Hematopoietic multipotent progenitor cell treated with erythropoietin and hydrocortisone succinate and interleukin-3 and kit ligand, for 8 days (in vitro differentiated cells): ENCODE measurements at regions not wholly inside any gene's neighbourhood (a gene's known extent, or its start where the extent isn't known, plus 50 kb on each side); places are given as distances from the start of the nearest gene placed in this dataset.
"Not testable (repeated sequence)": the region's sequence is repeated elsewhere in the genome, so short reads cannot be mapped to it uniquely, and the experiment has no call there.

Experiments
- DNase-seq: peaks from one replicate; pipeline ENCODE4 v3.0.0-alpha.2; 2015

DNA sequence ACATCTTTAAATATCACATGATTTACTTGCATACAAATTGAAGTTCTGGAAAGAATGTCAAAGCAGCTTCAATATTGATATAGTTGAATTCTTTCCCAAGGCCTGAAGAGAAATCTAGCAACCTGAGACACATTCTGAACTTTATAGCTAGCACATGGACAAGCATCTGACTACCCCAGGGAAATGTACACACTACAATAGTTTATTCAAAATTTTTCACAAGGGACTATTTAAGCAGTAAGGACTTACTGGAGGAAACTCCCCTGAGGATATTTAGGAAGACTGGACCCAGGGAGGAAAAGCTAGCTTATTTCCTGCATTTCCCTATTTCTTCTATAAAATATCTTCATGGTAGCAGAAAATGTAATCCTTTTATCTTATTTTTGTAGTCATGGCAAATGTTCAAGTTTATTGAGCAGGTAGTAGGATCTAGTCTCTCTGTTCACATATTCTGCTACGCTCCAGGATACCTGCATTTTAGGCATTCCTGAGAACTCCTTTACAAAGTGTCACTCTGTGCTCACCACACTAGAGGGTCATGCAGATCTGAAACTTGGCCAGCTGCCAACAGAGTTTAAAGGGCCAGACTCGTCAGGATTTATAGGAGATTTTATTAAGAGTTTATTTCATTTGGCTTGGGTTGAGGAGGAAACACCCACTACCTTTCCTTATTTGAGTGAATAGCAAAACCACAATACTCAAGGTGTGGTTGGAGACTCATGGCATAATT, 348.4 kb upstream of the FTMT start:
- DNase-seq = peak; percentile 16

DNA sequence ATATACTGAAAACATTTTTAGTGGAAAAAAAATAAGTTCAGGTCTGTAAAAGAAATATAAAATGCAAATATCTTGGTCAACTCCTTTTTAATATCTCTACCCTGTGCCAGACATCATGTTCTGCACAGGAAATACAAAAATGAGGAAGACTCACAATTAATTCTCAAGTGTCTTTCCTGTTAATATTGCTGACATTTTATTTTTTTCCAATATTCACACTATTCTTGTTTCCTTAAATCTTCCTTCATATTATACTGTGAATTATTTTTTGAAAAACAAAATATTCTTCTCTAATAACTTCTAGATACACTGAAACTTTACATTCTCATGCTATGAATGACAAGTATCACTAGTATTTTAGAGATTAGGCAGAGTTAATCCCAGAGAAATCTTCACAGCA, 334.7 kb upstream of the FTMT start:
- no peak for DNase-seq

DNA sequence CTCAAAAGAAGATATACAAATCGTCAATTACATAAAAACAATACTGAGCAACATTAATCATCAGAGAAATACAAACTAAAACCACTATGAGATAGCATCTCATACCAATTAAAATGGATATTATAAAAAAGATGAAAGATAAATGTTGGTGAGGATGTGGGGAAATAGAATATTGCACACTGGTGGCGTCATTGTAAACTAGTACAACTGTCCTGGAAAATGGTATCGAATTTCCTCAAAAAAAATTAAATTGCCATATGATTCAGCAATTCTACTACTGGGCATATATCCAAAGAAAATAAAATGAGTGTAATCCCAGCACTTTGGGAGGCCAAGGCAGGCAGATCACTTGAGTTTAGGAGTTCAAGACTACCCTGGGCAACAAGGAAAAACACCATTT, 326.0 kb upstream of the FTMT start:
- DNase-seq = no peak

DNA sequence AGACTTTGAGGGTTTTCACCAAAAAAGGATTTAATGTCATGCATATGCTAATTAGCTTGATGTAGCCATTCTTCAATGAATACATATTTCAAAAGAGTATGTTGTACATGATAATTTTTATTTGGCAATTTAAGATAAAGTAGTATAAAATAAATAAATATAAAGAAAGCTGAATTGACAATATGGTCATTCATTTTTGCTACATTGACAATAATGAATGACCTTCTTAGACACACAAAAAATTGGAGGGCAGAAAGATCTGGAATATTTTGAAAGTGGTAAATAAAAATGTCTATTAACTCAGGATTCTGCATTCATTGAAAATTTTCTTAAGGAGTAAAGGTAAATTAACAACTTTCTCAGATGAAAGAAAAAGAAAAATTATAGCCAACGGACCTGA, 324.8 kb upstream of the FTMT start:
- DNase-seq = no peak

DNA sequence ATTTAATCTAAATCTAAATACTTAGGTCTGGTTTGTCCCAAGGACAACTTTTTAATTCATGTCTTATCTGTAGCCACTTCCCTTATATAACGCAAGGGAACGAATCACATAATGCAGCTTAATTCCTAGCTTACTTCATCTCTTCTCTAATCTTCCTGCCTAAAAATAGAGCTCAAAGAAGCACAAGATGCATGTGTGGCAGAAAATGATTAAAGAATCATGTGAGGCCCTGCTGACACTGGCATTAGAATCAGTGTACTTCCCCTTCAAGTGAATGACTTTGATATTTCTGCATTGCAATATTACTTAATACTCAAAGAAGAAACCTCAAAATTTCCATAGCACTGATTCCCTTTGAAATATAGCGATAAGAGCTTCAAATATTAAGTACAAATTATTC, 317.9 kb upstream of the FTMT start:
- no peak for DNase-seq

DNA sequence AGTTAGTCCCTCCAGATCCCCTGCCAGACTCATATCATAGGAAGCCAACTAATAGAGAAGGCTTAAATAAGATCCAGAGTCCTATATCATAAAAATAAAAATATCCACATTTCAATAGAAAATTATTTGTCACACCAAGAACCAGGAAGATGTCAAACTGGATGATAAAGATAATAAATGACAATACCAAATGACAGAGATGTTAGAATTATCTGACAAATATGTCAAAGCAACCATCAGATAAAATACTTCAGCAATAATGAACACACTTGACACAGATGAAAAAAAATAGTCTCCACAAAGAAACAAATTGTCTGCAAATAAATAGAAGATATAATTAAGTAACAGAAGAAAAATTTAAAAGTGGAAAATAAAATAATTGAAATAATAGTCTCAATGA, 300.7 kb upstream of the FTMT start:
- DNase-seq = no peak

DNA sequence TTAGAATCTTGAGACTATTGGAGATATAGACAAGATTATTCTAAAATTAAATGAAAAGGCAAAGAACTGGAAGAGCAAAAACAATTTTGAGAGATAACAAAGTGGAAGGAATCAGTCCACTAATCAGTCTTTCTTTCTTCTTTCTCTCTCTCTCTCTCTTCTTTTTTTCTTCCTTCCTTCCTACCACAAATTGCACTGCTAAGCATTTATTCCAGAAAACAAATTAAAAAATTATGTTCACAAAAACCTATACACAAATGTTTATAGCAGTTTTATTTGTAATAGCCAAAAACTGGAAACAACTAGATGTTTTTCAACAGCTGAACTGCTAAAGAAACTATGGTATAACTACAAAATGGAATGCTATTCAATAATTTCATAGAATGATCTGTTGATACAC, 291.9 kb upstream of the FTMT start:
- DNase-seq = no peak

DNA sequence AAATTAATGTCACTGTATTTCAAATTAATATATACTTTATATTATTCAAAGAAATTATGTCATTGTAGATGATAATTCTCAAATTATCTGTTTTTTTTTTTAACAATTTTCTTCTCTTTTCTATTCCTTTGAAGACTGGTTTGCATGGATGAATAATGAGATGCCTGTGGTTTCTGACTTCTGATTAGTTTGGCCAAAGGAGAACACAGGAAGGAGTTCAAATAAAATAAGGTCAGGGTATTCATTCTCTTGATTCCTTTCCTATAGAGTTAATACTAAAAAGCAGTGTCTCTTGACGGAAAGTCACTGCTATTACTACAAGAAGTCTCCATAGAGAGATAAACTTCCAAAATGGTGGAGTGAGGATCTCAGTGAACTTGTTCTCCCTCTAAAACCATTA, 279.6 kb upstream of the FTMT start:
- DNase-seq = no peak

DNA sequence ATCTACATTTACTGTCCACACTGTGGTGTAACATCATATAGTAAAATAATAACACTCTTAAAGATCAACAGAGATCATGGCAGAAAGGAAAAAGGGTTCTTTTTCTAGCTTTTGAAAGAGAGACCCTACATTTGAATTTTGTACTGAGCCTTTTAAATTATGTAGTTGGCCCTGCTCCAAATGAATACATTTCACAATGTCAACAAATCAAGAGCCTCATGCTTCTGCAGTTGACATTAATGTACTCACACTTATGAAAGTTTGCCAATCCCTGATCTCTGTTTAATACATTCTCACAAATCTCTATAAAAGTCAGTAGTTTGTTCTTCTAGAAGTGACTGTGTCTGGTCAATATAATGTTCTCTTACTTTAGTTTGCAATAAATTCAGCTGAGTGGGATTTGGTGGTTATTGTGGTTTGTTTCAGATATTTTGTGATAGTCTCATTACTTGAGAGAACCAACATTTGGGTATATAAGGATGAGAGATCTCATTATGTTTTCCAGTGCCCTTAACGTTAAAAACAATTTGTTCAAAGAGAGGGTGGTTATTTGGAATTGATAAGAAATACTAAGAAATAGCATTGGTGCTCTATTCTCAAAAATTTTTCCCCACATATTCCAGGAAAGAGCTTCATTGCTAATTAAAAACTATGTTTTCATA, 277.8 kb upstream of the FTMT start:
- DNase-seq = peak; percentile 62

DNA sequence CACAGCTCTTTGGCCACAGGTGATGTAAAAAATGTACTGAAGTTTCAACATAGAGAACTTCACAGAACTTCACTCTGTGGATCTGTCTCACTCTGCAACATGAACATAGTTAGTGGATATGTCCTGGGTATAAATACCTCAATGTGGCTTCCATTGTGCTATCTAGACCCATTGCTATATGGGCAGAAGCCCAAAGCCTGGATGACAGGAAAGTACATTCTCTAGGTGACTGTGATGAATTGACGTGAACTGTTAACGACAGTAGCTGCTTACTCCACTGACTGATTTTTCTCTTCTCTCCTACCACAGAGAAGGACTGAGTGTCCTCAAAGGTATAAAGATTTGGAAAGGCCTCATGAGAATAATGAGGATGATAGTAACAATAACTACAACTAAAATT, 270.1 kb upstream of the FTMT start:
- DNase-seq = no peak

DNA sequence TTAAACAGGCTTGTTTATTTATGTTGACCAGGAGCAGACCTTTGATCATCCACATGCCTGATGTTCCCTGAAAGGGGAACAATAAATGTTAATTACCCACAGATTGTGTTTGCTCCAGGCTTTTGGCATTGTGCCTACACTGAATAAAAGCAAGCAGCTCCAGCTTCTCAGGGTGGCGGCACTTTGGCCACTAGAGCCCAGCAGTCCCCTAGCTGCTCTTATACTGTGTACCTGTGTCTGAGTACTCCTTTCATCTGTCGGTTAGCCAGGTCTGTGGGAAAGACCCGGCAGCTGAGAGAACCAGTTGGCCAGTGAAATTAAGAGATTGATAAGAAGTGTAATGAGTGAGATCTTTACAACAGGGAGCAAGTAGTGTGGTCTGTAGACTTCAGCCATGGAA, 254.8 kb upstream of the FTMT start:
- no peak for DNase-seq

DNA sequence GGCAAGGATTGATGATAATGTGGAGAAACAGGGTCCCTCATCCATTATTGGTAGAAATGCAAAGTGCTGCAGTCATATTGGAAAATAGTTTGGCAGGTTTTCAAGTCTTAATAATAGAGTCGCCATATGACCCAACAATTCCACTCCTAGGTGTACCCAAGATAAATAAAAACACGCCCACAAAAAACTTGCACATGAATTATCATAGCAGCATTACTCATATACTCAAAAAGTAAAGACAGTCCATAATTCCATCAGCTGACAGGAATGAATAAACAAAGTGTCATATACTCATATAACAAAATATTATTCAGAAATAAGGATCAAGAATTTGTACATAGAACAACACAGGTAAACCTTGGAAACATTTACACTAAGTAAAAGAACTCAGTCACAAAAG, 242.9 kb upstream of the FTMT start:
- DNase-seq = no peak

DNA sequence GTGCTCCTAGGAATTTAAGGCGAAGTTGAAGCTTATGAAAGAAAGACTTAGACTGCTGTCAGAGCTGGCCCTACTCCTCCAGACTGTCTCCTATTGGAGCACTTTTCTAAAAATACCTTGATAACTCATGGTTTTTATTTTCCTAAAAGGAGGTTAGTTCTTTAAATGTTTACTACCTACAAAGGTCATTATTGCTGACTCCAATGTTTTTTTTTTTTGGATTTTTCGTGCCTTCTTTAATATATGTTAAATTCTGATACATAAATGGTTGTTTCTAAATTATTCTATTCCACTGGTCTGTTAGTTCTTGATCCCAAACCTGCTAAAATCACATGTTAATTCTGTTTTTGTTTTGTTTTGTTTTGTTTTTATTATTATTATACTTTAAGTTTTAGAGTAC, 227.6 kb upstream of the FTMT start:
- DNase-seq = no peak

DNA sequence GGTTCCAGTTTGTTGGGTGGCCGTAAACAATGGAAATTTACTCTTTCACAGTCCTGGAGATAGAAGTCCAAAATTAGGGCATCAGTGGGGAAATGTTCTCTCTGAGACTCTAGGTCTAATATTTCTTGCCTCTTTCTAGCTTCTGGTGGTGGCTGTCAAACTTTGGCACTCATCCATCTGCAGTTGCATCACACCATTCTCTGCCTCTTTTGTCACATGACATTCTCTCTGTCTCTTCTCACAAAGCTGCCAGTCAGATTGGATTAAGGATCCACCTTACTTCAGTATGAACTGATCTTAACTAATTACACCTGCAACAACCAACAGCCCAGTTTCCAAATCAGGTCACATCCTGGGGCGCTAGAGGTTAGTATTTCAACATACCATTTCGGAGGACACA, 222.9 kb upstream of the FTMT start:
- DNase-seq = peak; percentile 13

DNA sequence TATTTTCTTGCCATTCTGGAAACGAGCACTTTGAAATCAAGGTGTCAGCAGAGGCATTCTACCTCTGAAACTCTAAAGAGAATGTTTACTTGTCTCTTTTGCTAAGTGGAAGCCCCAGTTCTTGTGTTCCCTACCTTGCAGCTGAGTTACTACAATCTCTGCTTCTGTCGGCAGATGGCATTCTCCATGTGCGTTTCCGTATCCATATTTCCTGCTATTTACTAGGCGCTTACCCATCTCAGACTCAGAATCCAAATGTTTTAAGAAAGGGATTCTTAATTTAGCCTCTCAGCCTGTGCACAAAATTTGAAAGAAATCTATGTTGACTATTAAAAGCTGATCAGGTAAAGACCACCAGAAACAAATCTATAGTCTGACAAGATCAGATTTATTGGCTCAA, 221.3 kb upstream of the FTMT start:
- DNase-seq = no peak

DNA sequence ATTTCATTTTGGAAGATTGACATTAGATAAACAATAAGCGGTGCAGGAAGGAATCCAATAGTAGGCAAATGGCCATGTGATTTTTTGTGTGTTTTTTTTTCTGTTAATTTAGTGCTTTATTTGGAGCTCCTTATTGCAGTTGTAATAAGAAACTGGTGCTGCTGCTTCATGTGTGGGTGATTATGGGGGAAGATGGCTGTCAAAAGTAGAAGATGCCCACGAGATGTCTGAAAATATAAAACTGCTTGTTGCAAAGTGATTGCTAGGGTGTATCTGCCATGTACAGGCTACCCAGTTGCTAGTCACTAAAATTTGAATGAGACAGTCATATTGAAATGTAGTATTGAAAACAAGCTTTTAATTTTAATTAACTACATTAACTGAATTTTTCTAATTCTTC, 216.7 kb upstream of the FTMT start:
- no peak for DNase-seq

DNA sequence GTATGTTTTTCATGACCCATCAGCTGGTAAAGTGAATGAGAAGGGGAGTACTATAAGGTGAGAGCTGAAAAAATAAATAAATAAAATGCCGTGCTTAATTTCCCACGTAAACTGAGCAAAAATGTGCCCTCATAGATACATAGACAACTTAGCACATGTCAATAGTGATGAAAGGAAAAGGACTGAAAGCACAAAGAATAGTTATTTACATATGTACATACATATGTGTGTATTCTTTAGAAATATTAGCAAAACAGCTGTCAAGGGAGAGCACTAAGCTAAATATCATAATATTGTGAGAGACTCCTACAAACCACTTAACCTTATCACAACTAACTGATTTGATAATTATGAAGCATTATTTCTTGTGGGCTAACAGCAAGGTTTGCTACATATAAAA, 213.6 kb upstream of the FTMT start:
- DNase-seq = no peak

DNA sequence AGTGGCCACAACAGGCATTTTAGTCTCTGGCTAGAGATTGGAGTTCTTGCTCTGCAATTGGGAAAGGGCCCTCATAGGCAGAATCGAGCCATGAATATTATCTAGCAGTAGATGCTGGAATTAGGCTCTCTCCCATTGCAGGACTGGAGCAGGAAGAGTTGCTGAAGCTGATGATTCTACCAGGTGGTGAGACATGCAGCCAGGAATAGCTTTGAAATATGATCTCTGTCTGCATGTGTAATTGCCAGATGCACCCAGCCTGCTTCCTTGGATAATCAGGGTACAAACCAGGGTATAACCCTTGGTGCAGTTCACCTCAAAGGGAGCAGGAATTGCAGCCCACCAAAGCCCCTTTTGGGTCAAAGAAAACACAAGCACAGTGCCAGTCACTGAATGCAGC, 211.4 kb upstream of the FTMT start:
- no peak for DNase-seq

DNA sequence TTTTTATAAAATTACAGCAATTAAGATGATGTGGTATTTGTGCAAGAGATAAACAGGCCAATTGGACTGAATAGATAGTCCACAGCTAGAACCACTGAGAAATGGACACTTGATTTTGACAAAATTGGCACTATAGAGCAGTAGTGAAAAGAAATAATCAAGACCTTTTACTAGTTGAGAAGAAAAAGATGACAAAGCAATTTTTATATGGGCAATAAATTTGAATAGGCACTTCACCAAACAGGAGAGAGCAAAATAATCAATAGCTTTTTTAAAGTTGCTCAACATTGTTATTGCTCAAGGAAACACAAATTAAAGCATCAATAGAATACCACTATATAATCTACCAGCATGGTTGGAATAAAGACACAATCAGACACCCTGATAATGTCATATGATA, 193.5 kb upstream of the FTMT start:
- DNase-seq = no peak

DNA sequence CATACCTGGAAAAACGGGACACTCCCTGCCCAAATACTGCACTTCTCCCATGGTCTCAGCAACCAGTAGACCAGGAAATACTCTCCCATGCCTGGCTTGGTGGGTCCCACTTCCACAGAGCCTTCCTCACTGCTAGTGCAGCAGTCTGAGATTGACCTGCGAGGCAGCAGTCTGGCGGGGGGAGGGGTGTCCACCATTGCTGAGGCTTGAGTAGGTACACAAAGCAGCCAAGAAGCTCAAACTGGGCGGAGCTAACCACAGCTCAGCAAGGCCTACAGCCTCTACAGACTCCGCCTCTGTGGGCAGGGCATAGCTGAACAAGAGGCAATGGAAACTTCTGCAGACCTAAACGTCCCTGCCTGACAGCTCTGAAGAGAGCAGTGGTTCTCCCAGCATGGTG, 191.5 kb upstream of the FTMT start:
- DNase-seq = no peak

DNA sequence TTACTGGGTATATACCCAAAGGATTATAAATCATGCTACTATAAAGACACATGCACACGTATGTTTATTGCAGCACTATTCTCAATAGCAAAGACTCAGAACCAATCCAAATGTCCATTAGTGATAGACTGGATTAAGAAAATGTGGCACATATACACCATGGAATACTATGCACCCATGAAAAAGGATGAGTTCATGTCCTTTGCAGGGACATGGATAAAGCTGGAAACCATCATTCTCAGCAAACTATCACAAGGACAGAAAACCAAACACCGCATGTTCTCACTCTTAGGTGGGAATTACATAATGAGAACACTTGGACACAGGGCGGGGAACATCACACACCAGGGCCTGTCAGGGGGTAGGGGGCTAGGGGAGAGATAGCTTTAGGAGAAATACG, 186.1 kb upstream of the FTMT start:
- not testable (repeated sequence) for DNase-seq

DNA sequence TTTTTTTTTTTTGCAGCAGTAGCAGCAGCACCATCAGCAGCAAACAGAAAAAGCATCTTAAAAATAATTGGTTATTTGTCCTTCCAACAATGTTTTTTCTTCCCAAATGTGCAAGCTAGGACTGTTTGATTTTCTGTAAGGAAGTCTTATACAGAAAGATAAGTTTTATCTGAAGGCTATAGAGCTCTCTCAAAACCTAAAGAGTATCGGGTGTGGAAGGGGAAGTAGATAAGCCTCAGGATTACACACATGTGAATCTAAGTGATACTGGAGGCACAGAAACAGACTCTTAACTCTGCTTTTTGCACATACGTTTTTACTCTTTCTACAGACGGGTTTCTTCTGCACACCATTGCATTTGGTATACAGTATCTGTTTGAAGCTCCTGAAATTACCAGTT, 184.4 kb upstream of the FTMT start:
- DNase-seq = peak; percentile 86

DNA sequence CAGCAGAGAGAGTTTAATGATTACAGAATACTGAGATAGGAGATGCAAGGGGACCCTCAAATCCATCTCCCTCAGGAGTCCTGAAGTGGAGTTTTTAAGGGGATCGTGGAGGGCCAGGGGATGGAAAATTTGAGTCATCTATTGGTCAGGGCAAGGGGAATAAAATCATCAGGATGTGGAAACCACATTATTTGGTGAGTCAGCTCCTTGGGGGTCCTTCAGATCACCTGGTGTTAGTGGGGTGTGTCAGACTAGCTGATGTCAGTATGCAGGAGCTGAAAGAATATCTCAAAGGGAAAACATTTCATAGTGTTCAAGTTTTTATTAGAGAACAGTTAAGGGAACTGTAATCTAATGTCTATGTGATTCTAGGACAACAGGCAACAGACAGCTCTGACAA, 183.0 kb upstream of the FTMT start:
- peak; percentile 26 for DNase-seq

DNA sequence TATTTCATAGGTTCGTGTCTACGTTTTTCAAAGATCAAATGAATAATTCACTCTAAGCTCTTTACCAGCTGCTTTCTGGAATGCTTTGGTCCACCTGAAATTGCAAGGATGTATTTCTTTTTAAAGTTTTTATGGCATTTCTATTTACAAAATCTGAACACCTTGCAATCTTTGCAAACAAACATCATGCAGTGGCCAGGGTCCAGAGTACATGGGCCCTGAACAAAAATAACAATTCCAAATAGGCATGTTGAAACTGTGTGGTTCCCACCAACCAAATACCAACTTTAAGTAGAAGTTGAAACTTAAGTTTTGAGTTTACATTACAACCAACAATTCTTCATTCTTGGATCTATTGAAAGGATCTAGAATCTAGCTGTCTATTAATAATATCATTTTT, 180.1 kb upstream of the FTMT start:
- no peak for DNase-seq

DNA sequence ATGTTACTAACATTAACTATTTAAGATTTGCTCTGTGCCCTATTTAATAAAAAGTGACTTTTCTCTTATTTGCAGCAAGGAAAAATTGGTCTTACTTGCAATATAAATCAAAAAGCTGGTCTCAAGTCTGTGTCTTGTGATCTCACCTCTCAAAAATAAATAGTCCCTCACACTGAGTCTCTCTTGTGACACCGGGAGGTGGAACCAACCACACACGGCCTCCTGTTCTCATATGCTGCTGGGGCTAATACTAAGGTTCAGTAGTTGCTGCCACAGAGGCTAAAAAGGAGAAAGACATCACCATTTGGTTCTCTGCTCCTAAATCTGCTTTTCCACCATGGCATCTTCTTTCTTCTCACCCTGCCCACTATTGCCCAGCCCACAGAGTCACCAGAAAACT, 175.8 kb upstream of the FTMT start:
- DNase-seq = no peak
